Thyroid gland (tissue), 4 donors: ENCODE measurements at regions not wholly inside any gene's neighbourhood (a gene's known extent, or its start where the extent isn't known, plus 50 kb on each side); places are given as distances from the start of the nearest gene placed in this dataset.

ENCODE experiments used
- CTCF ChIP-seq, 6 experiments: fragments of 200-600 bp in 3 of 6; fragments of 450-650 bp in 3 of 6; sonication (generic) in 3 of 6; IDR thresholded peaks; one replicate each; pipeline ENCODE4 v1.5.1; 2016 to 2019; ENCODE audit warnings: antibody characterized with exemption in 6 of 6, mild to moderate bottlenecking in 2 of 6, inconsistent platforms in 1 of 6, moderate library complexity in 1 of 6
- POLR2A ChIP-seq, 2 donors: fragments of 450-650 bp; IDR thresholded peaks; one replicate each; pipeline ENCODE4 v1.6.1; 2017; ENCODE audit warnings: antibody characterized with exemption in 2 of 2, mild to moderate bottlenecking in 2 of 2, moderate library complexity in 1 of 2

GRCh38 chr12:24697769-24698168, 251.1 kb downstream of the BCAT1 start:
- TF ChIP-seq CTCF (IDR thresholded peaks at IDR 0.05) (no peak), POLR2A (IDR thresholded peaks at IDR 0.05) (no peak)
